ENCODE measurements at regions not wholly inside any gene's neighbourhood (a gene's known extent, or its start where the extent isn't known, plus 50 kb on each side); places are given as distances from the start of the nearest gene placed in this dataset.

DNA sequence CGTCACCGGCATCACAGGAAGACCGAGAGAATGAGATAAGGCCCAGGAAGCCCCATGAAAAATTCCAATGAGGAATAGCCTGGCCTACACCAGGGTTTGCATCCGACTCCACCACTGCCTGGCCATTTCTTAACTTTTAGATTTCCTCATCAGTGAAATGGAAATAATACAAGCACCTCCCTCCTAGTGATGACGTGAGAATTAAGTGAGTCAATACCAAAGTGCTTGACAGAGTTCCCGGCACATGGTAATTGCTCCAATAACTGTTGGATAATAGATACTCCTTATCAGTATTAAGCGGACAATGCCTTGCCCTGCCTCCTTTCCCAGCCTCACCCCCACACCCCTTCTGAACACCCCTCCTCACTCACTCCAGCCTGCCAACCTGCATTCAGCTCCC lies 105.4 kb downstream of the TLE3 start:
- ChIA-PET CTCF (interaction anchor here (1.6 kb wide), 1 partner anchor 15 kb away, joined by 3 read pairs; no protein-coding TSS in a partner anchor), POLR2A (no interaction called here)
- no peak for DNase-seq (ENCODE audit: extremely low spot score)
- TF ChIP-seq, protein P1, sequence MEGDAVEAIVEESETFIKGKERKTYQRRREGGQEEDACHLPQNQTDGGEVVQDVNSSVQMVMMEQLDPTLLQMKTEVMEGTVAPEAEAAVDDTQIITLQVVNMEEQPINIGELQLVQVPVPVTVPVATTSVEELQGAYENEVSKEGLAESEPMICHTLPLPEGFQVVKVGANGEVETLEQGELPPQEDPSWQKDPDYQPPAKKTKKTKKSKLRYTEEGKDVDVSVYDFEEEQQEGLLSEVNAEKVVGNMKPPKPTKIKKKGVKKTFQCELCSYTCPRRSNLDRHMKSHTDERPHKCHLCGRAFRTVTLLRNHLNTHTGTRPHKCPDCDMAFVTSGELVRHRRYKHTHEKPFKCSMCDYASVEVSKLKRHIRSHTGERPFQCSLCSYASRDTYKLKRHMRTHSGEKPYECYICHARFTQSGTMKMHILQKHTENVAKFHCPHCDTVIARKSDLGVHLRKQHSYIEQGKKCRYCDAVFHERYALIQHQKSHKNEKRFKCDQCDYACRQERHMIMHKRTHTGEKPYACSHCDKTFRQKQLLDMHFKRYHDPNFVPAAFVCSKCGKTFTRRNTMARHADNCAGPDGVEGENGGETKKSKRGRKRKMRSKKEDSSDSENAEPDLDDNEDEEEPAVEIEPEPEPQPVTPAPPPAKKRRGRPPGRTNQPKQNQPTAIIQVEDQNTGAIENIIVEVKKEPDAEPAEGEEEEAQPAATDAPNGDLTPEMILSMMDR (IDR thresholded peaks at IDR 0.05; ENCODE audit: control extremely low read depth, extremely low read depth, low read depth, missing control alignments): no peak

DNA sequence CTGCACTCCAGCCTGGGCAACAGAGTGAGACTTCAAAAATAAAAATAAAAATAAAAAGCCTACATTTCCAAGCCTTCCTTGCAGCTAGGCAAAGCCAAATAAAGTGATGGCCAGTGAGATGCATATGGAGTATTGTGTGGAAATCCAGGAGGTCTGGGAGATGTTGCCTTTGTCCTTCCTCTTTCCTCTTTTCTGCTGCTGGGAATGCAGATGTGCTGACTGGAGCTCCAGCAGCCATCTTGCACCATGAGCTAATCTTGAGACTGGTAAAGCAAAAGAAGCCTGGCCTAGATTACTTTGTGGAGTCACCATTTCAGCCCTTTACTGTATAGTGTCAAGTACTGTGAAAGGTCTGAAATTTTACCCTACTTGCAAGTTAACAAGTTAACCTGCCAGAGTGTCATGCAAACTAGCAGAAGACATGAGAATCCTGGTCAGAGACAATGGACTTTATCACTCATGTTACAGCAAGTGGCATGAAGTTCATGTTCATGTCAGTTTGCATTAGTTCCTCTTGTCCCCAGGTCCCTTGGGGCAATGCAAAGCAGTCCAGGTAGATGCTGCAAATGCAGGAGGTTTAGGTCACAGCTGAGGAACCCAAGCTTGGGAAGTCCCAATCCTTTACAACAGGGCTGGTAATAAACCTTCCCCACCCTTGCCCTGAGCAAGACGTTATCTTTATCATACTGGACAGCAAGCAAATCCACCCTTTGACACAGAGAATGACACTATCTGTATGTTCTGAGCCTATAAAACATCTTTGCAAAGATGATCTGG lies 103.1 kb downstream of the TLE3 start:
- CTCF ChIA-PET: interaction anchor here (1.2 to 1.4 kb wide), 3 partner anchors 10 to 51 kb away, joined by 3 read pairs; no protein-coding TSS in a partner anchor

DNA sequence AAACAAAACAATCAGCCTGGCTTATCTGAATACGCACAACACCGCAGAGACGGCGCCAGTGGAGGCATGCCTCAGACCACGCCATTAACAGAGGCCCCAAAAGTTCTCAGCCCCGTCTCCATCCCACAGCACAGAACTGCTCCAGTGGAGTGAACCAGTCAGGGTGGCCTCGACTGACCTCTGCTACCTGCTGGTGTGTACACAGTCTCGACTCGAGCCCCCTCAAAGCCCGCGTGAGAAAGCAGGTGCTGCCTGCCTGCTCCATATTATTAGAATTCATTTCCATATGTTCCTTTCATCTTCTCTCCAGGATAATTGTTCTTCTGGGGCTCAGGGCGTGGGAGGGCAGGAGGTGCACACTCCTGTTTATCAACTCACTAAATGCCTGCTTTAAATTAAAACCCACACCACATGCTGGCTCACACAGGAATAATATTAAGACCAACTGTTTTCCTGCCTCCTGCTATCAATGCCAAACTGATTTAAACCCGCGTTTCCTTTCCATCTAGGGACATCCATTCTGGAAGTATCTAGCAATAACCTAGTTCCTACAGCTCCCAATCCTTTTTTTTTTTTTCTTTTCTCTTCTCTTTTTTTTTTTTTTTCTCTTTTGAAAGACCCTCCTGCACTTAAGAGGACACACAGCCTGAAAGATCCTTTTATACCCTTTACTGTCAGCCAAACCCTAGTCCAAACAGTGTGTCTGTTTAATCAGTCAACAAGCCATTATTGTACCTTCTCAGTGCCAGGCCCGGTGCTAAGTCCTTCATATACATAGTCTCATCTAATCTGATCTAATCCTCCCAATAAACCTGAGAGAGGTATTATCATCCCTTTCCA lies 101.2 kb downstream of the TLE3 start:
- ChIA-PET POLR2A (no interaction called here), CTCF (interaction anchor here (1.3 to 3.1 kb wide), 2 partner anchors 13 to 27 kb away, joined by 3 to 7 read pairs; no protein-coding TSS in a partner anchor)
- no peak for DNase-seq (ENCODE audit: extremely low spot score)
- TF ChIP-seq, protein P1 (IDR thresholded peaks at IDR 0.05; ENCODE audit: control extremely low read depth, extremely low read depth, low read depth, missing control alignments): no peak

More for the DNA sequence above, 103.1 kb downstream of the TLE3 start:
- TF ChIP-seq, protein P1 (IDR thresholded peaks at IDR 0.05; ENCODE audit: control extremely low read depth, extremely low read depth, low read depth, missing control alignments): no peak
- DNase-seq (ENCODE audit: extremely low spot score): no peak
- POLR2A ChIA-PET: no interaction called here

DNA sequence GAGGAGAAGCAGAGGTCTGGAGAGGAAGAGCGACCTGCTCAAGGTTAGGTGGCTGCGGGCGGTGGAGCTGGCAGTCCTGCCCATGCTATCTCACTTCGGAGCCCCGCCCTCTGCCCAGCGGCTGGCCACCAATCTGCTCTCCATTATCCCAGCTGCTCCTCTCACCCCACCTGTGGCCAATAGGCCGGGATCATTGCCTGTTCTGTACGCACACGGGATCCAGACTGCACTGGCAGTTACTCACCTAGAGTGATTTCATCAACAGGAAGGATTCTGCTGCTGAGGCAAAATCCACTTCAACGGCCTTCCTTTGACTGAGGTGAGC lies 100.6 kb downstream of the TLE3 start:
- no peak for DNase-seq (ENCODE audit: extremely low spot score)
- TF ChIP-seq, protein P1 (IDR thresholded peaks at IDR 0.05; ENCODE audit: control extremely low read depth, extremely low read depth, low read depth, missing control alignments): no peak
- ChIA-PET CTCF (interaction anchor here (1.3 to 3.1 kb wide), 2 partner anchors 13 to 26 kb away, joined by 3 to 7 read pairs; no protein-coding TSS in a partner anchor), POLR2A (no interaction called here)

Data from GM10248 (cell line).